ENCODE measurements at regions not wholly inside any gene's neighbourhood (a gene's known extent, or its start where the extent isn't known, plus 50 kb on each side); places are given as distances from the start of the nearest gene placed in this dataset.
"Not testable (repeated sequence)": the region's sequence is repeated elsewhere in the genome, so short reads cannot be mapped to it uniquely, and the experiment has no call there.

- H4K8ac ChIP-seq (ENCODE audit: low read depth, low read length), result no peak overlapping the region
- no peak overlapping the region for H4K12ac ChIP-seq (ENCODE audit: low read depth, low read length)
- H3K79me1 ChIP-seq (ENCODE audit: low read length), result no peaks in the 10 kb centered on the region
- H3K14ac ChIP-seq (ENCODE audit: low read length), result no peak overlapping the region
- H2AK5ac ChIP-seq (ENCODE audit: low read length), result no peak overlapping the region
- no peak overlapping the region for H3K4me3 ChIP-seq (ENCODE audit: low read depth, low read length)
- H3K9me3 ChIP-seq (ENCODE audit: insufficient read depth, low read depth, low read length), result no peaks in the 10 kb centered on the region
- H3K4me1 ChIP-seq (ENCODE audit: control insufficient read depth in 1 of 2, insufficient read depth in 2 of 2, low read length in 2 of 2), result no peaks in the 10 kb centered on the region
- no peaks in the 10 kb centered on the region for H3K79me2 ChIP-seq (ENCODE audit: control insufficient read depth, insufficient read depth, low read length, poor library complexity)
- H2BK12ac ChIP-seq (ENCODE audit: low read length), result no peak overlapping the region
- H2BK5ac ChIP-seq (ENCODE audit: low read depth, low read length, poor library complexity), result no peak overlapping the region
- H2AFZ ChIP-seq (ENCODE audit: insufficient read depth, low read length, poor library complexity), result no peak overlapping the region
- no peak overlapping the region for H3K23ac ChIP-seq (ENCODE audit: low read length)
- no peaks in the 10 kb centered on the region for H3K36me3 ChIP-seq (ENCODE audit: control insufficient read depth in 1 of 2, insufficient read depth in 2 of 2, low read length in 2 of 2)
- no peak overlapping the region for H2BK120ac ChIP-seq (ENCODE audit: insufficient read depth, low read length, poor library complexity)
- no peak overlapping the region for H3K27ac ChIP-seq (ENCODE audit: low read depth, low read length)
- H3K27me3 ChIP-seq (ENCODE audit: insufficient read depth, low read length), result no peaks in the 10 kb centered on the region
- H4K91ac ChIP-seq (ENCODE audit: low read depth, low read length), result no peak overlapping the region
- no peak overlapping the region for H3K9ac ChIP-seq (ENCODE audit: low read length)
- WGBS (ENCODE audit: extremely low coverage, insufficient coverage, insufficient read length), result no CpG with 5 or more reads among the region's 2 CpGs
- no peak overlapping the region for H3K4ac ChIP-seq (ENCODE audit: low read depth, low read length)
- no peak overlapping the region for H3K4me2 ChIP-seq (ENCODE audit: low read length)
- DNase-seq, result no peak
- no peak overlapping the region for H3K18ac ChIP-seq (ENCODE audit: low read length)
Measured at GRCh38 chr7:66452165-66452564, 176.5 kb upstream of the KCTD7 start.

- no peak overlapping the region for H2BK12ac ChIP-seq (ENCODE audit: low read length)
- H2BK120ac ChIP-seq (ENCODE audit: insufficient read depth, low read length, poor library complexity), result no peak overlapping the region
- no peaks in the 10 kb centered on the region for H3K79me1 ChIP-seq (ENCODE audit: low read length)
- H3K9ac ChIP-seq (ENCODE audit: low read length), result no peak overlapping the region
- no peak overlapping the region for H4K8ac ChIP-seq (ENCODE audit: low read depth, low read length)
- H2AK5ac ChIP-seq (ENCODE audit: low read length), result no peak overlapping the region
- H3K4ac ChIP-seq (ENCODE audit: low read depth, low read length), result no peak overlapping the region
- H3K4me1 ChIP-seq (ENCODE audit: control insufficient read depth in 1 of 2, insufficient read depth in 2 of 2, low read length in 2 of 2), result no peaks in the 10 kb centered on the region
- H2BK5ac ChIP-seq (ENCODE audit: low read depth, low read length, poor library complexity), result no peak overlapping the region
- no peaks in the 10 kb centered on the region for H3K9me3 ChIP-seq (ENCODE audit: insufficient read depth, low read depth, low read length)
- H3K14ac ChIP-seq (ENCODE audit: low read length), result no peak overlapping the region
- no peak overlapping the region for H2AFZ ChIP-seq (ENCODE audit: insufficient read depth, low read length, poor library complexity)
- H3K79me2 ChIP-seq (ENCODE audit: control insufficient read depth, insufficient read depth, low read length, poor library complexity), result no peaks in the 10 kb centered on the region
- WGBS (ENCODE audit: extremely low coverage, insufficient coverage, insufficient read length), result no CpG with 5 or more reads among the region's 6 CpGs
- no peak overlapping the region for H3K4me3 ChIP-seq (ENCODE audit: low read depth, low read length)
- no peaks in the 10 kb centered on the region for H3K36me3 ChIP-seq (ENCODE audit: control insufficient read depth in 1 of 2, insufficient read depth in 2 of 2, low read length in 2 of 2)
- no peak overlapping the region for H4K91ac ChIP-seq (ENCODE audit: low read depth, low read length)
- no peak overlapping the region for H3K23ac ChIP-seq (ENCODE audit: low read length)
- DNase-seq, result no peak
- no peak overlapping the region for H3K27ac ChIP-seq (ENCODE audit: low read depth, low read length)
- no peak overlapping the region for H3K18ac ChIP-seq (ENCODE audit: low read length)
- H3K27me3 ChIP-seq (ENCODE audit: insufficient read depth, low read length), result no peaks in the 10 kb centered on the region
- H3K4me2 ChIP-seq (ENCODE audit: low read length), result no peak overlapping the region
- no peak overlapping the region for H4K12ac ChIP-seq (ENCODE audit: low read depth, low read length)
Measured at GRCh38 chr7:66453340-66453739, 175.3 kb upstream of the KCTD7 start.

DNA sequence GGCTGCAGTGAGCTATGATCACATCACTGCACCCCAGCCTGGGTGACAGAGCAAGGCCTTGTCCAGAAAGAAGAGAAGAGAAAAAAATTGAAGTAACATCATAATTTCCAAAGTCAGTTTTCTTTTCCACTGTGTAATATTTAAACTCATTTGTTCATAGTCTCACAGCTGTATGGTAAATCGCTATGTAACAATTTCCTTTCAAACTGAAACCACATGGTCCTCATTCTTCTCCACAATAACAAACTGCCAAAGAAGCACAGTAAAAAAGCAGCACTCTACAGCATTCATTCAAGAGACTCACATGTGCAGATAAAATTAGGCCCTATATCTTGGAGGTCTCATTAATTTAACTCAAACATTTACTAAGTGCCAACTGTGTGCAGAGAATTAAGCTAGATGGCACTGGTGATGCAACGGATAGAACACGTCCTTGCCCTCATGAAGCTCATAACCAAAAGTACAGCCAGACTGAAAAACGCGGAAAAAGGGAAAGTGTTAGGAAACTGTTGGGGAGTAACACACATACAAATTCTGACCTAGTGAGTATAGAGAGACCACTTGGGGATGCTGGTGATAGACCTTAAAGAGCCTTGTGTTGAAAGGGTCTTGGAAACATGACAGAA, 174.0 kb upstream of the KCTD7 start:
- Histone ChIP-seq H3K4me1 (ENCODE audit: control insufficient read depth in 1 of 2, insufficient read depth in 2 of 2, low read length in 2 of 2) (no peaks in the 10 kb centered on the region), H4K8ac (ENCODE audit: low read depth, low read length) (no peak overlapping the region), H2BK5ac (ENCODE audit: low read depth, low read length, poor library complexity) (no peak overlapping the region), H3K23ac (ENCODE audit: low read length) (no peak overlapping the region), H3K79me1 (ENCODE audit: low read length) (no peaks in the 10 kb centered on the region), H3K18ac (ENCODE audit: low read length) (no peak overlapping the region), H3K27ac (ENCODE audit: low read depth, low read length) (no peak overlapping the region), H3K4ac (ENCODE audit: low read depth, low read length) (no peak overlapping the region), H3K27me3 (ENCODE audit: insufficient read depth, low read length) (no peaks in the 10 kb centered on the region), H3K4me3 (ENCODE audit: low read depth, low read length) (no peak overlapping the region), H3K4me2 (ENCODE audit: low read length) (no peak overlapping the region), H2BK12ac (ENCODE audit: low read length) (no peak overlapping the region), H2BK120ac (ENCODE audit: insufficient read depth, low read length, poor library complexity) (no peak overlapping the region), H3K14ac (ENCODE audit: low read length) (no peak overlapping the region), H3K79me2 (ENCODE audit: control insufficient read depth, insufficient read depth, low read length, poor library complexity) (no peaks in the 10 kb centered on the region), H4K12ac (ENCODE audit: low read depth, low read length) (no peak overlapping the region), H4K91ac (ENCODE audit: low read depth, low read length) (no peak overlapping the region), H3K9ac (ENCODE audit: low read length) (no peak overlapping the region), H3K36me3 (ENCODE audit: control insufficient read depth in 1 of 2, insufficient read depth in 2 of 2, low read length in 2 of 2) (no peaks in the 10 kb centered on the region), H3K9me3 (ENCODE audit: insufficient read depth, low read depth, low read length) (no peaks in the 10 kb centered on the region), H2AFZ (ENCODE audit: insufficient read depth, low read length, poor library complexity) (no peak overlapping the region), H2AK5ac (ENCODE audit: low read length) (no peak overlapping the region)
- no peak for DNase-seq
- WGBS (ENCODE audit: extremely low coverage, insufficient coverage, insufficient read length), result no CpG with 5 or more reads among the region's 5 CpGs

- H3K14ac ChIP-seq (ENCODE audit: low read length); H3K4me2 ChIP-seq (ENCODE audit: low read length); DNase-seq; H4K8ac ChIP-seq (ENCODE audit: low read depth, low read length); H3K79me1 ChIP-seq (ENCODE audit: low read length); H3K4ac ChIP-seq (ENCODE audit: low read depth, low read length); H3K9me3 ChIP-seq (ENCODE audit: insufficient read depth, low read depth, low read length); H3K27ac ChIP-seq (ENCODE audit: low read depth, low read length); H2BK120ac ChIP-seq (ENCODE audit: insufficient read depth, low read length, poor library complexity); H3K36me3 ChIP-seq (ENCODE audit: control insufficient read depth in 1 of 2, insufficient read depth in 2 of 2, low read length in 2 of 2); H4K91ac ChIP-seq (ENCODE audit: low read depth, low read length); H4K12ac ChIP-seq (ENCODE audit: low read depth, low read length); H3K4me3 ChIP-seq (ENCODE audit: low read depth, low read length); H3K23ac ChIP-seq (ENCODE audit: low read length); H2BK12ac ChIP-seq (ENCODE audit: low read length); H3K18ac ChIP-seq (ENCODE audit: low read length); H2AK5ac ChIP-seq (ENCODE audit: low read length); H2AFZ ChIP-seq (ENCODE audit: insufficient read depth, low read length, poor library complexity); H3K9ac ChIP-seq (ENCODE audit: low read length); H3K4me1 ChIP-seq (ENCODE audit: control insufficient read depth in 1 of 2, insufficient read depth in 2 of 2, low read length in 2 of 2); H3K79me2 ChIP-seq (ENCODE audit: control insufficient read depth, insufficient read depth, low read length, poor library complexity); H3K27me3 ChIP-seq (ENCODE audit: insufficient read depth, low read length); H2BK5ac ChIP-seq (ENCODE audit: low read depth, low read length, poor library complexity): not testable (repeated sequence)
- WGBS (ENCODE audit: extremely low coverage, insufficient coverage, insufficient read length), result no CpG with 5 or more reads among the region's 1 CpG
Measured at GRCh38 chr7:66455432-66455831, 173.2 kb upstream of the KCTD7 start.
